ENCODE measurements at regions not wholly inside any gene's neighbourhood (a gene's known extent, or its start where the extent isn't known, plus 50 kb on each side); places are given as distances from the start of the nearest gene placed in this dataset.
A peak's percentile ranks its signal among the peaks of the same experiment; 100 is the strongest.

- H3K36me3 ChIP-seq = no peaks in the 10 kb centered on the region
- H3K27ac ChIP-seq = no peak overlapping the region
- TF ChIP-seq CTCF (IDR thresholded peaks at IDR 0.05) = no peak
- ATAC-seq (no peak), DNase-seq (no peak)
- no peaks in the 10 kb centered on the region for H3K27me3 ChIP-seq
- WGBS, 2 donors = 74 to 91% methylated on average over 3 of the region's 3 CpGs
- H3K4me3 ChIP-seq = no peak overlapping the region
- no peaks in the 10 kb centered on the region for H3K9me3 ChIP-seq
- H3K4me1 ChIP-seq = peaks cover 0 to 24% (median 6%) of the 10 kb centered on the region in 9 donors
- intact Hi-C loops (cut with DNase I) = loop anchor here in 1 of 10 donors (10.0 kb wide), 1 partner anchor 395 kb away; the partner anchor contains the start of gene OSR1
These were observed 152.3 kb downstream of the TTC32 start for GRCh38 chr2:19749507-19749836.

GRCh38 chr2:19748711-19749506 is 152.9 kb downstream of the TTC32 start:
- WGBS, 2 donors = 86 to 96% methylated on average over 16 of the region's 16 CpGs

GRCh38 chr2:19748073-19748375 is 153.8 kb downstream of the TTC32 start:
- Histone ChIP-seq H3K4me1 (peaks cover 0 to 24% (median 6%) of the 10 kb centered on the region in 9 donors), H3K36me3 (no peaks in the 10 kb centered on the region), H3K27me3 (no peaks in the 10 kb centered on the region), H3K9me3 (no peaks in the 10 kb centered on the region), H3K4me3 (no peak overlapping the region), H3K27ac (no peak overlapping the region)
- DNase-seq = no peak
- 87% methylated on average over 6 of the region's 6 CpGs for WGBS, 2 donors
- TF ChIP-seq CTCF (IDR thresholded peaks at IDR 0.05) = no peak
- intact Hi-C loops (cut with DNase I) = loop anchor here in 1 of 10 donors (10.0 kb wide), 1 partner anchor 393 kb away; the partner anchor contains the start of gene OSR1
- ATAC-seq = no peak

More at GRCh38 chr2:19748711-19749506, 152.9 kb downstream of the TTC32 start:
- H3K4me1 ChIP-seq = peaks cover 0 to 24% (median 6%) of the 10 kb centered on the region in 9 donors
- no peaks in the 10 kb centered on the region for H3K27me3 ChIP-seq
- no peak overlapping the region for H3K4me3 ChIP-seq
- intact Hi-C loops (cut with DNase I) = loop anchor here in 1 of 10 donors (10.0 kb wide), 1 partner anchor 394 kb away; the partner anchor contains the start of gene OSR1
- ATAC-seq = no peak
- no peaks in the 10 kb centered on the region for H3K36me3 ChIP-seq
- H3K27ac ChIP-seq = no peak overlapping the region
- no peak for TF ChIP-seq CTCF (IDR thresholded peaks at IDR 0.05)
- H3K9me3 ChIP-seq = no peaks in the 10 kb centered on the region
- no peak for DNase-seq

GRCh38 chr2:19747310-19748072 is 154.3 kb downstream of the TTC32 start:
- no peak for TF ChIP-seq CTCF (IDR thresholded peaks at IDR 0.05)
- Histone ChIP-seq H3K9me3 (no peaks in the 10 kb centered on the region), H3K27me3 (no peaks in the 10 kb centered on the region), H3K36me3 (no peaks in the 10 kb centered on the region), H3K27ac (peak overlapping the region in 2 of 10 donors; percentile 48 to 63), H3K4me1 (peaks cover 0 to 23% (median 6%) of the 10 kb centered on the region in 9 donors), H3K4me3 (no peak overlapping the region)
- intact Hi-C loops (cut with DNase I) = loop anchor here in 1 of 10 donors (10.0 kb wide), 1 partner anchor 393 kb away; the partner anchor contains the start of gene OSR1
- 78 to 88% methylated on average over 10 of the region's 10 CpGs for WGBS, 2 donors
- peak in 5 of 8 donors; percentile 58 to 91 (median 75) for ATAC-seq
- no peak for DNase-seq
